K562 (cell line): ENCODE measurements at regions not wholly inside any gene's neighbourhood (a gene's known extent, or its start where the extent isn't known, plus 50 kb on each side); places are given as distances from the start of the nearest gene placed in this dataset.

Experiments
- BDP1 ChIP-seq: IDR thresholded peaks from 3 replicates; pipeline ENCODE4 v1.6.1; 2011; ENCODE audit not compliant: insufficient read length, insufficient read depth
- FOXM1 ChIP-seq, 2 experiments: fragments of 450-650 bp in 1 of 2; sonication (generic) in 1 of 2; formaldehyde crosslinking in 1 of 2; IDR thresholded peaks; 2 replicates each; pipeline versions ENCODE4 v1.6.1 to v1.9.0; 2017 to 2022; ENCODE audit warnings: low read depth in 2 of 2, mild to moderate bottlenecking in 2 of 2, missing genetic modification reagents in 1 of 2, moderate library complexity in 1 of 2
- GABPA ChIP-seq: fragments of 200-800 bp; sonication (Bioruptor generic); conservative IDR thresholded peaks from 2 replicates; pipeline ENCODE4 v1.6.1; 2016; ENCODE audit warnings: low read depth, missing genetic modification characterization, missing compliant biosample characterization
- RBFOX2 ChIP-seq: fragments of 200-400 bp; formaldehyde crosslinking; IDR thresholded peaks from 2 replicates; pipeline ENCODE4 v1.6.1; 2017; ENCODE audit warnings: low read depth, mild to moderate bottlenecking, low read length, moderate library complexity
- SAFB ChIP-seq: fragments of 200-400 bp; formaldehyde crosslinking; IDR thresholded peaks from 2 replicates; pipeline ENCODE4 v1.6.1; 2017; ENCODE audit warnings: low read depth, low read length, borderline replicate concordance
- ZNF274 ChIP-seq: IDR thresholded peaks from 2 replicates; pipeline ENCODE4 v1.6.1; 2011; ENCODE audit warnings: low read depth, mild to moderate bottlenecking, low read length, moderate library complexity, borderline replicate concordance
- TF ChIP-seq, protein P1 (sequence below), 3 experiments: IDR thresholded peaks in 2 of 3; conservative IDR thresholded peaks in 1 of 3; 2 replicates each; pipeline ENCODE4 v1.5.1; 2011 to 2012; ENCODE audit warnings: low read length in 3 of 3, mild to moderate bottlenecking in 3 of 3, control low read depth in 2 of 3, improper control_type of control experiment in 1 of 3, inconsistent platforms in 1 of 3, low read depth in 1 of 3, mixed read lengths in 1 of 3, moderate library complexity in 1 of 3; ENCODE audit not compliant: insufficient read depth in 2 of 3
- TF ChIP-seq, protein P2 (sequence below), 2 experiments: fragments of 250-450 bp in 1 of 2; fragments of 450-650 bp in 1 of 2; sonication (Bioruptor Pico) in 1 of 2; IDR thresholded peaks; 2 replicates each; pipeline versions ENCODE4 v1.6.1 to v1.8.0; 2016 to 2021; ENCODE audit warnings: mild to moderate bottlenecking in 2 of 2, moderate library complexity in 2 of 2, missing compliant biosample characterization in 1 of 2, missing genetic modification characterization in 1 of 2
- TF ChIP-seq, protein P3 (sequence below): fragments of 450-650 bp; IDR thresholded peaks from 2 replicates; pipeline ENCODE4 v1.6.1; 2014; ENCODE audit warnings: low read depth, mild to moderate bottlenecking, moderate library complexity, borderline replicate concordance

DNA sequence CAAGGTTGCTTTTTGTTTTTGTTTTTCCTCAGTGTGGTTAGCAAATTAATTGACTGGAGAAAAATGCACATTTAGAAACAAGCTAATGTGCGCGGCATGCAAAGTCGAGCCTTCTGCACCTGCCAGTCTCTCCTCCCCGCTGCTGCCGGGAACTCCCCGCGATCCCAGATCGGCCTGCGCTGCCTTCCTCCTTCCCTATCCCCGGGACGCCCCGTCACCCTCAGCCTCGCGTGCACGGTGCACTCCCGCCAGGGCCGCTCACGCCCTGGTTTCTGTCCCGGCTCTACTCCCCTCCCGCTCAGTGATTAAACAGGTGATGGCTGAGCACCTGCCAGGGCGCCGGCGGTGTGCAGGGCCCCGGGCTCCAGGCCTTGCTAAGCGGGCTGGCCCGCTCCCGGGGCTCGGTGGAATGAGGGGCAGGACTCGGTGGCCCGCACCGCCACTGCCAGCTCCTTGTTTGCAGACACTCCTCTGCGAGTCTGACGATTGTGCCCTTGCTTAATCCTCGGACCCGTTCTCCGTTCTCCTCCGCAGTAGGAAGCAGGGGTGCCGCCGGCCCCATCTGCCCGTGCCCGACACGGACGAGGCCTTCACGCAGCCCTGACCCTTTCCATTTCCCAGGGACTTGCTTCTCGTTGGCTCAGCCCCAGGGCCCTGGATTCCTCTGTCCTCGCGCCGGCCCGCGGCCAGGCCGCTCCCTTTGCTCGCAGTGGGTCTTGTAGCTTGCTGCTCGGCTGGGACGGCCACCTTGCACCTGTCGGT lies 143.4 kb downstream of the TRIML1 start:
- TF ChIP-seq, protein P1, sequence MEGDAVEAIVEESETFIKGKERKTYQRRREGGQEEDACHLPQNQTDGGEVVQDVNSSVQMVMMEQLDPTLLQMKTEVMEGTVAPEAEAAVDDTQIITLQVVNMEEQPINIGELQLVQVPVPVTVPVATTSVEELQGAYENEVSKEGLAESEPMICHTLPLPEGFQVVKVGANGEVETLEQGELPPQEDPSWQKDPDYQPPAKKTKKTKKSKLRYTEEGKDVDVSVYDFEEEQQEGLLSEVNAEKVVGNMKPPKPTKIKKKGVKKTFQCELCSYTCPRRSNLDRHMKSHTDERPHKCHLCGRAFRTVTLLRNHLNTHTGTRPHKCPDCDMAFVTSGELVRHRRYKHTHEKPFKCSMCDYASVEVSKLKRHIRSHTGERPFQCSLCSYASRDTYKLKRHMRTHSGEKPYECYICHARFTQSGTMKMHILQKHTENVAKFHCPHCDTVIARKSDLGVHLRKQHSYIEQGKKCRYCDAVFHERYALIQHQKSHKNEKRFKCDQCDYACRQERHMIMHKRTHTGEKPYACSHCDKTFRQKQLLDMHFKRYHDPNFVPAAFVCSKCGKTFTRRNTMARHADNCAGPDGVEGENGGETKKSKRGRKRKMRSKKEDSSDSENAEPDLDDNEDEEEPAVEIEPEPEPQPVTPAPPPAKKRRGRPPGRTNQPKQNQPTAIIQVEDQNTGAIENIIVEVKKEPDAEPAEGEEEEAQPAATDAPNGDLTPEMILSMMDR (IDR thresholded peaks at IDR 0.05 in 2 of 3, conservative IDR thresholded peaks at IDR 0.05 in 1 of 3; ENCODE audit: insufficient read depth in 2 of 3, low read depth in 1 of 3, low read length in 3 of 3) = no peak
- TF ChIP-seq, protein P2, sequence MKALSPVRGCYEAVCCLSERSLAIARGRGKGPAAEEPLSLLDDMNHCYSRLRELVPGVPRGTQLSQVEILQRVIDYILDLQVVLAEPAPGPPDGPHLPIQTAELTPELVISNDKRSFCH (CRISPR knock-in tag; IDR thresholded peaks at IDR 0.05) = no peak
- TF ChIP-seq, protein P2 (tag; IDR thresholded peaks at IDR 0.05) = no peak
- TF ChIP-seq BDP1 (no peak), GABPA (no peak), FOXM1 (IDR thresholded peaks at IDR 0.05; ENCODE audit: low read depth) (no peak), FOXM1 (CRISPR knock-in tag; IDR thresholded peaks at IDR 0.05; ENCODE audit: low read depth) (no peak), SAFB (no peak), RBFOX2 (no peak), ZNF274 (no peak)
- TF ChIP-seq, protein P3, sequence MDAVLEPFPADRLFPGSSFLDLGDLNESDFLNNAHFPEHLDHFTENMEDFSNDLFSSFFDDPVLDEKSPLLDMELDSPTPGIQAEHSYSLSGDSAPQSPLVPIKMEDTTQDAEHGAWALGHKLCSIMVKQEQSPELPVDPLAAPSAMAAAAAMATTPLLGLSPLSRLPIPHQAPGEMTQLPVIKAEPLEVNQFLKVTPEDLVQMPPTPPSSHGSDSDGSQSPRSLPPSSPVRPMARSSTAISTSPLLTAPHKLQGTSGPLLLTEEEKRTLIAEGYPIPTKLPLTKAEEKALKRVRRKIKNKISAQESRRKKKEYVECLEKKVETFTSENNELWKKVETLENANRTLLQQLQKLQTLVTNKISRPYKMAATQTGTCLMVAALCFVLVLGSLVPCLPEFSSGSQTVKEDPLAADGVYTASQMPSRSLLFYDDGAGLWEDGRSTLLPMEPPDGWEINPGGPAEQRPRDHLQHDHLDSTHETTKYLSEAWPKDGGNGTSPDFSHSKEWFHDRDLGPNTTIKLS = no peak
